ENCODE measurements at regions not wholly inside any gene's neighbourhood (a gene's known extent, or its start where the extent isn't known, plus 50 kb on each side); places are given as distances from the start of the nearest gene placed in this dataset.

DNA sequence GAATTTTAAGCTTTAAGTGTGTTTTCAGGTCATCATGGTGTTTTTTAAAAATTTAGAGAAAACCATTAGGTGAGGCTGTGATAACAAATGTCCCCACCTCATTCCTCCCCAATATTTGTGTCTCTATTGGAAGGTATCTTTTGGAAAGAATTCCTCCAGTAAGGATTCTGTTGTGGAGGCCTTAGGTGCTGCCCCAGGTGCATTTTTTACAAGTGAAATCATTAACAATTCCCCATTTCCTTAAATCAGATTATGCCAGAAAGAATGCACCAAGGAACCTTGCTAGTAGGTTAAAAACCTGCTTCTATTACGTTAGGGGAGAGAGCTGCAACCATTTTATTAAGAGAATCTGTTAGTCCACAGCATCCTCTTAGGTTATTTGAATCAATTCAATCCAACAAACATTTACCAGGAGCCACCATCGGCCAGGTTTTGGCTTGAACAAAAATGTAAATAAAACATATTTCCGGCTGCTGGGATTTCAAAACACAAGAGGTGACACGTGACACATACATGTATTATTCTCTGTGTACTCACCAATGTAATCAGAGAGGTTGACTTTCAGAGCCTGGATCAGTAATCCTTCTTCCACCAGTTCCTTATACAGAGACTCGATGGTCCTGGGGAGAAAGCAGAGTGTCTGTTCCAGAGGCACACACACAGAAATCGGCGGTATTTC, 112.5 kb upstream of the ASB18 start:
- TF ChIP-seq CTCF (IDR thresholded peaks at IDR 0.05) (no peak), POLR2A (IDR thresholded peaks at IDR 0.05) (no peak)
